GM18861 (cell line): ENCODE measurements at regions not wholly inside any gene's neighbourhood (a gene's known extent, or its start where the extent isn't known, plus 50 kb on each side); places are given as distances from the start of the nearest gene placed in this dataset.

Experiments
- ATAC-seq: cut with Tn5 transposase; IDR thresholded peaks from one replicate; pipeline ENCODE4 v1.9.1; 2021; ENCODE audit not compliant: unreplicated experiment

GRCh38 chr6:40268614-40269013, 318.6 kb downstream of the LRFN2 start:
- no peak for ATAC-seq

GRCh38 chr6:40268166-40268565, 319.0 kb downstream of the LRFN2 start:
- ATAC-seq, result no peak

- no peak for ATAC-seq
These were observed 321.5 kb downstream of the LRFN2 start for GRCh38 chr6:40265615-40266014.

- ATAC-seq, result no peak
These were observed 323.2 kb downstream of the LRFN2 start for GRCh38 chr6:40263970-40264369.

GRCh38 chr6:40262363-40262762, 324.8 kb downstream of the LRFN2 start:
- ATAC-seq, result no peak

- ATAC-seq, result no peak
These were observed 324.3 kb upstream of the MOCS1 start for GRCh38 chr6:40258531-40258930.

GRCh38 chr6:40256831-40257230, 322.6 kb upstream of the MOCS1 start:
- no peak for ATAC-seq

- ATAC-seq, result no peak
These were observed 322.0 kb upstream of the MOCS1 start for GRCh38 chr6:40256224-40256623.

GRCh38 chr6:40253420-40253819, 319.2 kb upstream of the MOCS1 start:
- ATAC-seq, result no peak

- no peak for ATAC-seq
These were observed 318.4 kb upstream of the MOCS1 start for GRCh38 chr6:40252531-40253258.

- no peak for ATAC-seq
These were observed 317.5 kb upstream of the MOCS1 start for GRCh38 chr6:40251637-40252300.

GRCh38 chr6:40249935-40250334, 315.7 kb upstream of the MOCS1 start:
- no peak for ATAC-seq

- ATAC-seq, result no peak
These were observed 313.4 kb upstream of the MOCS1 start for GRCh38 chr6:40247516-40248115.

- ATAC-seq, result no peak
These were observed 310.4 kb upstream of the MOCS1 start for GRCh38 chr6:40244699-40245098.

GRCh38 chr6:40232698-40233097, 298.4 kb upstream of the MOCS1 start:
- no peak for ATAC-seq

GRCh38 chr6:40227735-40228134, 293.5 kb upstream of the MOCS1 start:
- ATAC-seq, result no peak

GRCh38 chr6:40222354-40222753, 288.1 kb upstream of the MOCS1 start:
- no peak for ATAC-seq

GRCh38 chr6:40219799-40220198, 285.5 kb upstream of the MOCS1 start:
- no peak for ATAC-seq

GRCh38 chr6:40210628-40211056, 276.4 kb upstream of the MOCS1 start:
- ATAC-seq, result no peak

- no peak for ATAC-seq
These were observed 271.5 kb upstream of the MOCS1 start for GRCh38 chr6:40205801-40206200.

GRCh38 chr6:40205004-40205403, 270.7 kb upstream of the MOCS1 start:
- no peak for ATAC-seq

- no peak for ATAC-seq
These were observed 263.1 kb upstream of the MOCS1 start for GRCh38 chr6:40197371-40197770.
